ENCODE measurements at regions not wholly inside any gene's neighbourhood (a gene's known extent, or its start where the extent isn't known, plus 50 kb on each side); places are given as distances from the start of the nearest gene placed in this dataset.

GRCh38 chr15:26449291-26449690 lies 323.6 kb downstream of the GABRB3 start:
- Mint-ChIP-seq H3K27ac (ENCODE audit: low read depth, unreplicated experiment) (no peak overlapping the region), H3K9me3 (ENCODE audit: unreplicated experiment) (peaks cover 21% of the 10 kb centered on the region)

GRCh38 chr15:26443321-26443720 lies 329.5 kb downstream of the GABRB3 start:
- peaks cover 23% of the 10 kb centered on the region for H3K9me3 Mint-ChIP-seq (ENCODE audit: unreplicated experiment)
- POLR2A ChIA-PET, result no interaction called here
- no peaks in the 10 kb centered on the region for H3K27me3 Mint-ChIP-seq (ENCODE audit: insufficient read depth, unreplicated experiment)
- intact Hi-C loops (cut with micrococcal nuclease), result no loop called here
- CTCF ChIA-PET, result no interaction called here
- H3K27ac Mint-ChIP-seq (ENCODE audit: low read depth, unreplicated experiment), result no peak overlapping the region
- TF ChIP-seq CTCF (IDR thresholded peaks at IDR 0.05; ENCODE audit: unreplicated experiment), result no peak
- peaks cover 5% of the 10 kb centered on the region for H3K36me3 Mint-ChIP-seq (ENCODE audit: insufficient read depth, unreplicated experiment)
- no peak for DNase-seq (ENCODE audit: unreplicated experiment)
- H3K4me3 Mint-ChIP-seq (ENCODE audit: unreplicated experiment), result no peak overlapping the region
- H3K4me1 Mint-ChIP-seq (ENCODE audit: insufficient read depth, unreplicated experiment), result no peaks in the 10 kb centered on the region
- BruUV-seq (replicated peaks), result no TSS peak

More at GRCh38 chr15:26449291-26449690, 323.6 kb downstream of the GABRB3 start:
- ChIA-PET POLR2A (no interaction called here), CTCF (no interaction called here)
- Mint-ChIP-seq H3K27me3 (ENCODE audit: insufficient read depth, unreplicated experiment) (no peaks in the 10 kb centered on the region), H3K4me3 (ENCODE audit: unreplicated experiment) (no peak overlapping the region), H3K4me1 (ENCODE audit: insufficient read depth, unreplicated experiment) (no peaks in the 10 kb centered on the region), H3K36me3 (ENCODE audit: insufficient read depth, unreplicated experiment) (peaks cover 7% of the 10 kb centered on the region)
- intact Hi-C loops (cut with micrococcal nuclease), result no loop called here
- no peak for TF ChIP-seq CTCF (IDR thresholded peaks at IDR 0.05; ENCODE audit: unreplicated experiment)
- BruUV-seq (replicated peaks), result no TSS peak
- DNase-seq (ENCODE audit: unreplicated experiment), result no peak

- no peak for DNase-seq (ENCODE audit: unreplicated experiment)
- CTCF ChIA-PET, result no interaction called here
- H3K9me3 Mint-ChIP-seq (ENCODE audit: unreplicated experiment), result peaks cover 23% of the 10 kb centered on the region
- BruUV-seq (replicated peaks), result no TSS peak
- H3K27me3 Mint-ChIP-seq (ENCODE audit: insufficient read depth, unreplicated experiment), result no peaks in the 10 kb centered on the region
- H3K4me3 Mint-ChIP-seq (ENCODE audit: unreplicated experiment), result no peak overlapping the region
- POLR2A ChIA-PET, result no interaction called here
- no peaks in the 10 kb centered on the region for H3K4me1 Mint-ChIP-seq (ENCODE audit: insufficient read depth, unreplicated experiment)
- H3K36me3 Mint-ChIP-seq (ENCODE audit: insufficient read depth, unreplicated experiment), result peaks cover 5% of the 10 kb centered on the region
- intact Hi-C loops (cut with micrococcal nuclease), result no loop called here
- H3K27ac Mint-ChIP-seq (ENCODE audit: low read depth, unreplicated experiment), result no peak overlapping the region
- TF ChIP-seq CTCF (IDR thresholded peaks at IDR 0.05; ENCODE audit: unreplicated experiment), result no peak
These were observed 330.2 kb downstream of the GABRB3 start for GRCh38 chr15:26442680-26443079.

GRCh38 chr15:26439681-26440080 lies 333.2 kb downstream of the GABRB3 start:
- no peak for TF ChIP-seq CTCF (IDR thresholded peaks at IDR 0.05; ENCODE audit: unreplicated experiment)
- intact Hi-C loops (cut with micrococcal nuclease), result no loop called here
- Mint-ChIP-seq H3K4me1 (ENCODE audit: insufficient read depth, unreplicated experiment) (no peaks in the 10 kb centered on the region), H3K36me3 (ENCODE audit: insufficient read depth, unreplicated experiment) (peaks cover 5% of the 10 kb centered on the region), H3K27ac (ENCODE audit: low read depth, unreplicated experiment) (no peak overlapping the region), H3K9me3 (ENCODE audit: unreplicated experiment) (peaks cover 42% of the 10 kb centered on the region), H3K4me3 (ENCODE audit: unreplicated experiment) (no peak overlapping the region), H3K27me3 (ENCODE audit: insufficient read depth, unreplicated experiment) (no peaks in the 10 kb centered on the region)
- DNase-seq (ENCODE audit: unreplicated experiment), result no peak
- CTCF ChIA-PET, result no interaction called here
- no TSS peak for BruUV-seq (replicated peaks)
- POLR2A ChIA-PET, result no interaction called here

Measured in MCF 10A (cell line).